ENCODE measurements at regions not wholly inside any gene's neighbourhood (a gene's known extent, or its start where the extent isn't known, plus 50 kb on each side); places are given as distances from the start of the nearest gene placed in this dataset.

- TF ChIP-seq, protein P1, sequence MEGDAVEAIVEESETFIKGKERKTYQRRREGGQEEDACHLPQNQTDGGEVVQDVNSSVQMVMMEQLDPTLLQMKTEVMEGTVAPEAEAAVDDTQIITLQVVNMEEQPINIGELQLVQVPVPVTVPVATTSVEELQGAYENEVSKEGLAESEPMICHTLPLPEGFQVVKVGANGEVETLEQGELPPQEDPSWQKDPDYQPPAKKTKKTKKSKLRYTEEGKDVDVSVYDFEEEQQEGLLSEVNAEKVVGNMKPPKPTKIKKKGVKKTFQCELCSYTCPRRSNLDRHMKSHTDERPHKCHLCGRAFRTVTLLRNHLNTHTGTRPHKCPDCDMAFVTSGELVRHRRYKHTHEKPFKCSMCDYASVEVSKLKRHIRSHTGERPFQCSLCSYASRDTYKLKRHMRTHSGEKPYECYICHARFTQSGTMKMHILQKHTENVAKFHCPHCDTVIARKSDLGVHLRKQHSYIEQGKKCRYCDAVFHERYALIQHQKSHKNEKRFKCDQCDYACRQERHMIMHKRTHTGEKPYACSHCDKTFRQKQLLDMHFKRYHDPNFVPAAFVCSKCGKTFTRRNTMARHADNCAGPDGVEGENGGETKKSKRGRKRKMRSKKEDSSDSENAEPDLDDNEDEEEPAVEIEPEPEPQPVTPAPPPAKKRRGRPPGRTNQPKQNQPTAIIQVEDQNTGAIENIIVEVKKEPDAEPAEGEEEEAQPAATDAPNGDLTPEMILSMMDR (IDR thresholded peaks at IDR 0.05), result no peak
- no peak for TF ChIP-seq EZH2phosphoT487 (IDR thresholded peaks at IDR 0.05)
Measured at GRCh38 chr13:40115426-40115825, 460.0 kb downstream of the COG6 start.
